ENCODE measurements at regions not wholly inside any gene's neighbourhood (a gene's known extent, or its start where the extent isn't known, plus 50 kb on each side); places are given as distances from the start of the nearest gene placed in this dataset.
A peak's percentile ranks its signal among the peaks of the same experiment; 100 is the strongest.
"Not testable (repeated sequence)": the region's sequence is repeated elsewhere in the genome, so short reads cannot be mapped to it uniquely, and the experiment has no call there.

DNA sequence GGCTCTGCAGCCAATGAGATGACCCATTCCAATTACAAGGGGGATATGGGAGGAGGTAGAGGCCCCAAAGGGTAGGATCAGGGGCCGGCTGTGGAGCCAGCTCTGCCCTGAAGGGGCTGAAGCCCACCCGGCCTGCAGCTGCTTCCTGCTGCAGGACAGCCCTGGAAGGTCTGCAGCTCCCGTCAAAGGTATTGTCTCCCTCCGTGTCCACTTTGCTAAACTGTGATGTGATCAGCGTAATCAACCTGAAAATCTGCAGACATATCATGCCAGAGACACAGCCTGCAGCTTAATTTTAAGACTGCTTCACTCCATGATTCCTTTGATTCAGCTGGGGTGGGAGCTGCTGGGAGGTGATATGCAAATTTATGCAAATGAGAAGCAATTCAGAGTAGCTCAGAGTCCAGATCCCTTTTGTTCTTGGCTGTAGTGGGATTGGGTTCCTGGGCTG is 90.7 kb downstream of the GADD45G start:
- DNase-seq (ENCODE audit: low read depth in 3 of 3) = no peak

DNA sequence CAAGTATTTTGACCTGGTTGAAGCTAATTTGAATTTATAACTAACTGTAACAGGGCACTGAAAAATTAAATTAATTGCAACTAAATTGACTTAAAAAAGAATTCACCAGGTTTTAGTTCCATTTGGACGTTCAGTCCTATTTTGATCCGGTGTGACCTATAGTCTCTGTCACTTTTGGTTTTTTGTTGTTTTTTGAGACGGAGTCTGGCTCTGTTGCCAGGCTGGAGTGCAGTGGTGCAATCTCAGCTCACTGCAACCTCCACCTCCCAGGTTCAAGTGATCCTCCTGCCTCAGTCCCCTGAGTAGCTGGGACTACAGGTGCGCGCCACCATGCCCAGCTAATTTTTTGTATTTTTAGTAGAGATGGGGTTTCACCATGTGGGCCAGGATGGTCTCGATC is 91.2 kb downstream of the GADD45G start:
- DNase-seq (ENCODE audit: low read depth in 3 of 3) = not testable (repeated sequence)

GRCh38 chr9:89696780-89697179 is 92.0 kb downstream of the GADD45G start:
- no peak for DNase-seq (ENCODE audit: low read depth in 3 of 3)

DNA sequence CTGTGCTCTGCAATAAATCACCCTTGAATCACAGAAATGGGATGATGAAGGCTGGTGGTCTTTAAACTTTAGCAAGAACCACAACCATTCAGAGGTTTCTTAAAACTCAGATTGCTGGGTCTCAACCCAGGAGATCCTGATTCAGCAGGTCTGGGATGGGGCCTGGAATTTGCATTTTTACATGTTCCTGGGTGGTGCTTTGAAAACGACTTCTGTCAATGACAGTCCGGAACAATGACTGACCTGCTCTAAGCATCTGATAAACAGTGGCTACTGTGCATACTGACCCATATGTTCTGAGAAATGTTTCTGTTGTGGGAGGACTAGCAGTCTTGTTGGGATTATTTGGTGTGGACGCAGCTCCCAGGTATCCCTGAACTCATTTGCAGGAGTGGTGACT is 92.7 kb downstream of the GADD45G start:
- DNase-seq (ENCODE audit: low read depth in 3 of 3) = no peak

DNA sequence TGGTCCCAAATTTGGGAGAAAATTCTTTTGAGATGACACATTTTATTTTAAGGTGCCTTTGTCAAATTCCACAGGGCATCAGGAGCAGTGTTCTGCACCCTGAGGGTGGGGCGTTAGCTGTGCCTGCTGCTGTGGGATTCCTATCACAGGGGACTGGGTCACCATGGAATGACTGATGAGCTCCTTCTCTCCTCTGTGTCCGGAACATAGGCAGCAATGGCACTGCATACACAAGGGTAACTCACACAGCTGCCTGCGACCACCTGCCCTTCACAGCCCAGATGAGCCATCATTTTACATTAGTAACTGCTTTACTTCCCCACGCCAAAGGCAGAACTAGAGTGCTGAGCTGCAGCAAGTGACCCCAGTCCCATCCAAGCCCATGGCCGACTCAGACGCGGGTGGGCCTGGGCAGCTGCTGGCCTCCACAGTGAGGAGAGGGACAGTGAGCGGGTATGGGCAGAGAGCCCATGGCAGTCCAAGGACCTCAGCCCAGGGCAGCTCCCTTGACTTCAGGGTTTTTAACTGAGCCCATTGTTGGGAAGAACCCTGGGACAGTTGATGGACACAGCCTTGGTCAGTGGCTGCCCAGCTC is 93.7 kb downstream of the GADD45G start:
- no peak for DNase-seq (ENCODE audit: low read depth in 3 of 3)

DNA sequence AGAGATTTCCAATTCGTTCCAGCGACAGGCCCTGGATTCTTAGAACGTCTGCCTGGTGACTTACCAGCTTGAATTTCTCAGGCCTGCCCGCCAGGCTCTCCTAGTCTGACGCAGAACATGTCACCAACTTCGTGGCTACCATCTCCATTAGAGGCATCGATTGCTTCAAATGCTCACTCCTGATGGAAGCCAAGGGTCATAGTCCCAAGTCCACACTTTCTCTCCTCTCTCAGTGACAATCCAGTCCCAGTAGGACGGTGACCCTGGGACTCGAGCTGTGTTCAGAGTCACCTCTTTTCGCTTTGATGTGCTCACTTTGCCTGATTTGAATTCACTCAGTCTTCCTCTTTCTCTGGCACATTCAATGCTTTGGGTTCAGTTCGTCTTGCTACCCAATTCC is 94.8 kb downstream of the GADD45G start:
- DNase-seq (ENCODE audit: low read depth in 3 of 3) = no peak

- peak; percentile 46 to 74 (median 66) for DNase-seq (ENCODE audit: low read depth in 3 of 3)
These were observed 96.5 kb downstream of the GADD45G start for GRCh38 chr9:89701221-89701798.

- DNase-seq (ENCODE audit: low read depth in 3 of 3) = no peak
These were observed 97.6 kb downstream of the GADD45G start for GRCh38 chr9:89702401-89702800.

GRCh38 chr9:89705651-89706050 is 100.8 kb downstream of the GADD45G start:
- no peak for DNase-seq (ENCODE audit: low read depth in 3 of 3)

- DNase-seq (ENCODE audit: low read depth in 3 of 3) = no peak
These were observed 101.3 kb downstream of the GADD45G start for GRCh38 chr9:89706086-89706485.

DNA sequence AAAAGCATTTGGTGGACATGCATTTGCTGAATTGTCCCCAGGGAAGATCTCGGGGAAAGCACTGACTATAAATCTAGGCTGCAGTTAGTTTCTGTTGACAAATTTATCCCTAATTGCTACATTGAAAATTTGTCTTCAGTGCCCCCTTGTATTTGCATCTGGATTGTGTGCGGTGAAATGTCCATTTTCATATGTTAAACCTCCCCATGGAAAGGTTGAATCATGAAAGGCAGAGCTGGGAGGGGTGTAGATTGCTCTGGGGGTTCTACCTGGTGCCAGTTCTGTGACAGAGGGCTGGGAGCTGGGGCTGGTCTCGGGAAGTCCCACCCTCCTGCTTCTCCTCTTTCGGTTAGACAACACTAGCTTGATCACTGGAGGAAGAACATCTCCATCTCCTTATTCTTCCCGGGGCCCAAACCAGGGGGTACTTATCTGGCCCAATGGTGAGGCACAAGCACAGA is 101.9 kb downstream of the GADD45G start:
- no peak for DNase-seq (ENCODE audit: low read depth in 3 of 3)

- no peak for DNase-seq (ENCODE audit: low read depth in 3 of 3)
These were observed 105.9 kb downstream of the GADD45G start for GRCh38 chr9:89710697-89711096.

DNA sequence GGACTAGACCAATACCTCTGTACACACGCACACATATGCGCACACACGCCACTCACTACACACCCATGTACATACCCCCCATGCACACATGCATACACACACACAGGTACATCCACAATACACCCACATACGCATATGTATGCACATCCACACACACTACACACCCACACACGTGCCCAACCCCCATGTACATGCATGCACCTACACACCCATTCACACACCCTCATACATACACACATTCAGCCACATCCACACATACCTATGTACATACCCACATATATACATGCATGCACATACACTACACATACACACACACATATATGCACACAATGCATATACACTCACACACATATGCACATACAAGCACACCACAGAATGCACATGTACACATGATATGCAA is 107.1 kb downstream of the GADD45G start:
- DNase-seq (ENCODE audit: low read depth in 3 of 3) = no peak

DNA sequence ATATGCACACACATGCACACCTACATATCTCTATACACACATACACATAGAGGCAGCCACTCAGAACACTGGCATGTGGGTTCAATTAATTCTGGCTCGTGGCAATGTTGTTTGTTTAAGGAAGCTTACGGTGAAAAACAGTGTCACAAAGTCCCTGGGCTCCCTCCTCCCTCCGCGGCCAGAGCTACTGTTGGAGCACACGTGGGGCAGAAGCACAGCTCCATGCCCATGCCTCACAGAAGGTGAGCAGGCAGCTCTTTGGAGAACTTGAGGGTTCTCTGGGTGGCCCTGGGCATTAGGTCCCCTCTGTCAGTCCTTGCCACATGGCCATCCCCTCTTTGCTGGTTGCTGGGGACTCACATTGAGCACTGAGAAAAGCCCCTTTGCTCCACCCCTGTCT is 107.5 kb downstream of the GADD45G start:
- DNase-seq (ENCODE audit: low read depth in 3 of 3) = no peak

GRCh38 chr9:89714321-89714720 is 109.5 kb downstream of the GADD45G start:
- DNase-seq (ENCODE audit: low read depth in 3 of 3) = no peak

DNA sequence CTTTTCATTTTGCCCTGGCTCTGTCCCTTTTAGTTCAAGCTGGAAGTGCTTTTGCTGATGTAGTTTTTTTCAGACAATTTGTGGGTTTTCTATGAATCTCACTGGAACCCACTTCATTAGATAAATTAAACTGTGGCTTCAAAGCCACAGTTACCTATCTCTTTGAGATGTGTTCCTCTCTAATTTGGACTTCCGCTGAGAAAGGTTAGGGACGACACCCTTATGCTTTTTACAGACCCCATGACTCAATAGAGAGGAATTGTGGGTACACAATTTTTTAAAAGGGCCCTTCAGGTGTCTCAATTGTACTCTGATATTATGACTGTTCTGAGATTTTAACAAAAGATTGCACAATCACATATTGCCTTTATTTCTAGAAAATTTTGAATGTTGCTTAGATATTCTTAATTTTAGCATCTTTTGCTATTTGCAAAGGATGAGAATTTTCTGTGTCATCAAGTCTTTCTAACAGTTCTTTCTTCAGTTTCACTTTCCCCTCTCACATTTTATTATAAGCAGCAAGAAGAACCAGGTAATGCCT is 110.6 kb downstream of the GADD45G start:
- no peak for DNase-seq (ENCODE audit: low read depth in 3 of 3)

DNA sequence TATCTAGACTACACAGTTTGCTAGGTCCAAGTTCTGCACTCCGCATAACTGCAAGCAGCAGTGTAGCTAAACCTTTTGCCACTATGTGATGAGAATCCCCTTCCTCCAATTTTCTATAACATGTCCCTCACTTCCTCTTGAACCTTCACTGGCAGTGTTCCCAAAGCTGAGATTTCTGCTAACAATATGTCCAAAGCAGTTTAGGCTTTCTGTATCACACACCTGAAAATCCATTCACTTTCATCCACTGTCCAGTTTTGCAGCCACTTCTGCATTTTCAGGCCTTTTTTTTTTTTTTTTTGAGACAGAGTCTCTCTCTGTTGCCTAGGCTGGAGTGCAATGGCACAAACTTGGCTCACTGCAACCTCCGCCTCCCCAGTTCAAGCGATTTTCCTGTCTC is 111.1 kb downstream of the GADD45G start:
- DNase-seq (ENCODE audit: low read depth in 3 of 3) = no peak

DNA sequence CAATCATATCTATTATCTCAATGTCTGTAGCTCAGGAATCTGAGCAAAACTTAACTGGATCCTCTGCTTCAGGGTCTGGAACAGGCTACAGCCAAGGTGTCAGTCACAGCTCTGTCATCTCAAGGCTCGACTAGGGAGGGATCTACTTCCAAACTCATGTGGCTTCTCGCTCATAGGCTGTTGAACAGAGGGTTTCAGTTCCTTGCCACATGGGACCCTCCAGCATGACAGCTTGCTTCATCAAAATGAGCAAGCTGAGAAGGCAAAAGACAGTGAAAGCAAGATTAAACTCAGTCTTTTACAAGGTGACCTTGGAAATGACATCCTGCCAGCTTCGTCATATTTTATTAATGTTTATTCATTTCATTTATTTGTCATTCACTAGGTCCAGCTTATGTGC is 111.7 kb downstream of the GADD45G start:
- no peak for DNase-seq (ENCODE audit: low read depth in 3 of 3)

- no peak for DNase-seq (ENCODE audit: low read depth in 3 of 3)
These were observed 113.4 kb downstream of the GADD45G start for GRCh38 chr9:89718176-89718575.

DNA sequence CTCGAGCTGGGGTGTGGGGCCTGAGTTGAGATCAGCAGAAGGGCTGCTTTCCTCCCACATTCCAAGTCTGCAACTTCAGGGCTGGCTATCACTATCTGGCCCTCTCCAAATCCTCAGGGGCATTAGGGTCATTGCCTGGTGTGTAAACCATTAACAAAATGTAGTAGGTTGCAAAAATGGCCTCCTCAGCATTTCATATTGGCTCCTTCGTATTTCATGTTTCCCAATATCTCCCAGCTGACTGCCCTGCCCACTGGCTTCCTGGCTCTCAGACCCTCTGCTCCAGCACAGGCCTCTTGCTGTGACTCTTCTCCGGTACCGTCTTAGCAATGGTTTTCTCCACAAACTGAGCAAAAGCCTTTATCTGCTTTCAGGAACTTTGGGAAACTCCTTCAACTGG is 113.8 kb downstream of the GADD45G start:
- no peak for DNase-seq (ENCODE audit: low read depth in 3 of 3)

DNA sequence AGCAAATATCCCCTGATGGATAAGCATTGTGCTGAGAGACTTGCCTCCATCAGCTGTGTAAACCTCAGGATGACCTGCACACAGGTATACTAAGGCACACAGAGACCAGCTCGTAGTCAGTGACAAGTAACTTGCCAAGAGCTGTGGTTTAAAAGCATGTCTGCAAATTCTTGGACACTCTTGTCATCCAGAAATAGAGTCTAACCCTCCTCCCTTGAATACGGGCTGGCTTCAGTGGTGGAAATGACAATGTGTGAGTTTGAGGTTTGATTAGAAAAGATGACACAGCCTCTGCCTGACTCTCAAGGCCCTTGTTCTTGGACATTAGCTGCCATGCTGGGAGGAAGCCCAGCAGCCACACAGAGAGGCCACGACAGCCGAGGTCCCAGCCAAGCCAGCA is 114.4 kb downstream of the GADD45G start:
- no peak for DNase-seq (ENCODE audit: low read depth in 3 of 3)

DNA sequence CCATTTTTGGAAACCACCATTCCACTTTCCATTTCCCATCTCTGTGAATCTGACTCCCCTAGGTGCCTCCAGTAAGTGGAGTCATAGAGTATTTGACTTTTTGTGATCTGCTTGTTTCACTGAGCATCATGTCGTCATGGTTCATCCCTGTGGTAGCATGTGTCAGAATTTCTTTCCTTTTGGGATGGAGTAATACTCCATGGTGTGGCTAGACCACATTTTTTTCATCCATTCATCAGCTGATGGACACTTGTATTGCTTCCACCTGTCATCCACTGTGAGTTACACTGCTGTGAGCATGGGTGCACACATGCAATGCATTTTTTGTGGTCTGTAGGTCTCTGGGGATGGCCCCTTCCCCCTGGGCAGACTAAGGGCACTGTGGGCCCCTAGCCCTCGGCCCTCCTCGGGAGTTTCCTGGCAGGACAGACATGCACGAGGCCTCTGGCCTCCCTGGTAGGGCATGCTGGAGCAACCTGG is 115.9 kb downstream of the GADD45G start:
- DNase-seq (ENCODE audit: low read depth in 3 of 3) = no peak

DNA sequence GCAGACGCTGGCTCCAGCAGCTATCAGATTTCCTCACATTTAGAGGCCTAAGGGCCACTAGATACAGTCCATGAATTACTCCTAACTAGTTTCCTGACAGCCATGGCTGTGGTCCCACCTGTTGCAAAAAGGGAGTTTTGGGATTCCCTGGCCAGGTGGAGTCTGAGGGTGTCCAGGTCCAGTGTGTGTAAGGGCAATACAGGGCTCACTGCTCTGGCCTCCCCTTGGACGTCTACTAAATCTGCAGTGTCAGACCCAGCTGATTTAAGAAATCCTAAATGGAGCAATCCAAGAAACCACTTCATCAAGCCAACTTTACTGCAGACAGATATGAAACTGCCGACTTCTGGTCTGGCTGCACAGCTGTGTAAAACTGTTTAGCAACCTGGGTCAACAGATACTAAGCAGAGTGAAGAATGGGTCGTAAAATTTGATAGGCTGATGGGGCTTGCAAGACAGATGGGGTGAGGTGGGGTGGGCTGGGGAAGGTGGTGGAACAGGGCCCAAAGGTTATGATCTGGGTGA is 116.4 kb downstream of the GADD45G start:
- DNase-seq (ENCODE audit: low read depth in 3 of 3) = no peak

All from stimulated activated CD4-positive, alpha-beta T cell treated with anti-CD3 and anti-CD28 coated beads, TNF-alpha, amount 100 ng/mL, for 4 hours (primary cell).